ENCODE measurements at regions not wholly inside any gene's neighbourhood (a gene's known extent, or its start where the extent isn't known, plus 50 kb on each side); places are given as distances from the start of the nearest gene placed in this dataset.

DNA sequence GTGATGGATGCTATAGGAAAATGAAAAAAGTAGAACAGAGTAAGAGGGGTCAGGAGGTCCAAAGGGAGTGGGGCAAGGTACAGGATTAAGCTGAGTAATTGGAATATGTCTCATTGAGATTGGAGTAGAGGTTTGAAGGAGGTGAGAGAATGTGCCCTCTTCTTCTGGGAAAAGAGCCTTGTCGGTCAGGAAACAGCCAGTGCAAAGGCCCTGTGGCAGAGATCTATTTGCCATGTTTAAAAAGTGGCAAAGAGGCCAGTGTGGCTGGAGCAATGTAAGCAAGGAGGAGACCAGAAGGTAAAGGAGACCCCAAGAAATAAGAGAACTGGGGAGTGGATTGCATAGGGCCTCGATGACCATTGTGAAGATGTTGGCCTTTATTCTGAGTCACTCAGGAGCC lies 706.5 kb downstream of the MED13L start:
- Histone ChIP-seq H3K27me3 (ENCODE audit: control insufficient read depth in 2 of 2, insufficient read depth in 2 of 2, low read length in 2 of 2) (no peaks in the 10 kb centered on the region), H3K4me3 (replicated peaks in 1 of 3; ENCODE audit: insufficient read depth in 1 of 3, low read depth in 1 of 3, low read length in 3 of 3) (no peak overlapping the region), H3K79me2 (ENCODE audit: control insufficient read depth, insufficient read depth, low read length) (no peaks in the 10 kb centered on the region), H2AFZ (ENCODE audit: low read depth, low read length) (no peak overlapping the region), H3K9me3 (replicated peaks; ENCODE audit: control insufficient read depth, insufficient read depth, low read length) (peaks cover 2% of the 10 kb centered on the region), H3K9me1 (replicated peaks; ENCODE audit: control insufficient read depth, extremely low read depth, insufficient read depth, low read length) (no peaks in the 10 kb centered on the region), H3K27ac (ENCODE audit: insufficient read depth, low read depth, low read length) (no peak overlapping the region), H3K4me1 (ENCODE audit: control insufficient read depth, extremely low read depth, insufficient read depth, low read length) (no peaks in the 10 kb centered on the region), H3K36me3 (ENCODE audit: control insufficient read depth in 2 of 2, extremely low read depth in 1 of 2, insufficient read depth in 2 of 2, low read length in 2 of 2) (no peaks in the 10 kb centered on the region), H4K20me1 (replicated peaks; ENCODE audit: control insufficient read depth, extremely low read depth, insufficient read depth, low read length) (no peaks in the 10 kb centered on the region), H3K4me2 (ENCODE audit: insufficient read depth, low read length) (no peak overlapping the region), H3K9ac (replicated peaks; ENCODE audit: extremely low read depth, insufficient read depth, low read length) (no peak overlapping the region)
- DNase-seq (ENCODE audit: low read depth, low spot score), result no peak
- ChIA-PET POLR2A (no interaction called here), CTCF (no interaction called here)
- intact Hi-C loops (cut with micrococcal nuclease) (no loop called here), dilution Hi-C loops (cut with MboI; ENCODE audit: extremely low pct_ligation_motif_present, low sequenced_read_pairs) (no loop called here)
- TF ChIP-seq POLR2A (IDR thresholded peaks at IDR 0.05; ENCODE audit: low read depth, low read length), result no peak
- no peak for TF ChIP-seq POLR2AphosphoS5 (IDR thresholded peaks at IDR 0.05; ENCODE audit: insufficient read depth, low read depth, low read length)
- TF ChIP-seq MYC (IDR thresholded peaks at IDR 0.05; ENCODE audit: low read depth, low read length), result no peak
- TF ChIP-seq GATA2 (IDR thresholded peaks at IDR 0.05; ENCODE audit: insufficient read depth, insufficient read length, low read depth, low read length), result no peak
- TF ChIP-seq, protein P1, sequence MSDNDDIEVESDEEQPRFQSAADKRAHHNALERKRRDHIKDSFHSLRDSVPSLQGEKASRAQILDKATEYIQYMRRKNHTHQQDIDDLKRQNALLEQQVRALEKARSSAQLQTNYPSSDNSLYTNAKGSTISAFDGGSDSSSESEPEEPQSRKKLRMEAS (IDR thresholded peaks at IDR 0.05; ENCODE audit: insufficient read depth, insufficient read length), result no peak
- no peak for TF ChIP-seq FOS (IDR thresholded peaks at IDR 0.05; ENCODE audit: borderline replicate concordance, insufficient read depth, low read length)
- TF ChIP-seq EZH2 (IDR thresholded peaks at IDR 0.05; ENCODE audit: borderline replicate concordance, low read depth, low read length, severe bottlenecking), result no peak
- FAIRE-seq, result no peak
- no TSS peak for BruUV-seq (replicated peaks)

DNA sequence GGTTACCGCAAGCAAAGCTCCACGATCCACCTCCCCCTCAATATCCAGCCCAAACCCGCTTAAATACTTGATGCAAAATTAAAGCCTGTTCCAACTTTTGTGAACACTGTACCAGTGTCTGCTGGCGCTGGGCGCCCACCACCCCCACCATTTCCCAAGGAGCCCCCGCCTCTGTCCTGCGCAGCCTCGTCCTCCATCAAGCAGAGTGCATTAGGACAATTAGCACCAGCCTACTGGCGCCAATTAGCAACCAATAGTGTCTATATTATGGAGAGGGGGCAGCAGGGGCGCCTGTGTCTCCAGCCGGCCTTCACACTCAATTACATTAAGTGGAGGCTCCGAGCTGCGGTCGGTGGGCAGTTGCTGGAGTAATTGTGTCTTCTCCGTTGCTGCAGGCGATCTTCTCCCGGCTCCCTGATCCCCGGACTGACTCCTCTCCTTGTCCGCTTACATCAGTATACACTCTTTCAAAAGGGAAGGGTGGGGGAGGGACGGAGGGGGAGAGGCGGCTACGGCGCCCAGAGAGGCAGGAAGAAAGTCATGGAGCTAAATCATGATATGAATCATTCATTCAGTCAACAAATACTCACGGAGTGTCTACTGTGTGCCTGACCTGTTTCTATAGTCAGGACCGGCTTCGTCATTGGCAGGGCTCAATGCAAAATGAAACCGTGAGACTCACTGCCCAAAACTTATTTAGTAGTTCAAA lies 707.3 kb downstream of the MED13L start:
- BruUV-seq (replicated peaks), result no TSS peak
- FAIRE-seq (no peak), DNase-seq (ENCODE audit: low read depth, low spot score) (no peak)
- Histone ChIP-seq H3K27me3 (ENCODE audit: control insufficient read depth in 2 of 2, insufficient read depth in 2 of 2, low read length in 2 of 2) (no peaks in the 10 kb centered on the region), H4K20me1 (replicated peaks; ENCODE audit: control insufficient read depth, extremely low read depth, insufficient read depth, low read length) (no peaks in the 10 kb centered on the region), H3K9me3 (replicated peaks; ENCODE audit: control insufficient read depth, insufficient read depth, low read length) (peaks cover 2% of the 10 kb centered on the region), H2AFZ (ENCODE audit: low read depth, low read length) (no peak overlapping the region), H3K4me3 (replicated peaks in 1 of 3; ENCODE audit: insufficient read depth in 1 of 3, low read depth in 1 of 3, low read length in 3 of 3) (no peak overlapping the region), H3K4me1 (ENCODE audit: control insufficient read depth, extremely low read depth, insufficient read depth, low read length) (no peaks in the 10 kb centered on the region), H3K9ac (replicated peaks; ENCODE audit: extremely low read depth, insufficient read depth, low read length) (no peak overlapping the region), H3K27ac (ENCODE audit: insufficient read depth, low read depth, low read length) (no peak overlapping the region), H3K36me3 (ENCODE audit: control insufficient read depth in 2 of 2, extremely low read depth in 1 of 2, insufficient read depth in 2 of 2, low read length in 2 of 2) (no peaks in the 10 kb centered on the region), H3K4me2 (ENCODE audit: insufficient read depth, low read length) (no peak overlapping the region), H3K79me2 (ENCODE audit: control insufficient read depth, insufficient read depth, low read length) (no peaks in the 10 kb centered on the region), H3K9me1 (replicated peaks; ENCODE audit: control insufficient read depth, extremely low read depth, insufficient read depth, low read length) (no peaks in the 10 kb centered on the region)
- ChIA-PET POLR2A (no interaction called here), CTCF (no interaction called here)
- intact Hi-C loops (cut with micrococcal nuclease) (no loop called here), dilution Hi-C loops (cut with MboI; ENCODE audit: extremely low pct_ligation_motif_present, low sequenced_read_pairs) (no loop called here)
- no peak for TF ChIP-seq JUN (IDR thresholded peaks at IDR 0.05; ENCODE audit: borderline replicate concordance, insufficient read depth, insufficient read length, low read depth)
- no peak for TF ChIP-seq POLR2A (IDR thresholded peaks at IDR 0.05; ENCODE audit: low read depth, low read length)
- TF ChIP-seq FOS (IDR thresholded peaks at IDR 0.05; ENCODE audit: borderline replicate concordance, insufficient read depth, low read length), result no peak
- TF ChIP-seq EZH2 (IDR thresholded peaks at IDR 0.05; ENCODE audit: borderline replicate concordance, low read depth, low read length, severe bottlenecking), result no peak
- TF ChIP-seq, protein P1 (IDR thresholded peaks at IDR 0.05; ENCODE audit: insufficient read depth, insufficient read length), result no peak
- TF ChIP-seq MYC (IDR thresholded peaks at IDR 0.05; ENCODE audit: low read depth, low read length), result no peak
- no peak for TF ChIP-seq POLR2AphosphoS5 (IDR thresholded peaks at IDR 0.05; ENCODE audit: insufficient read depth, low read depth, low read length)
- TF ChIP-seq CTCF (IDR thresholded peaks at IDR 0.05; ENCODE audit: extremely low read depth in 1 of 2, insufficient read depth in 1 of 2, low read depth in 1 of 2, low read length in 2 of 2), result no peak
- no peak for TF ChIP-seq GATA2 (IDR thresholded peaks at IDR 0.05; ENCODE audit: insufficient read depth, insufficient read length, low read depth, low read length)

Data from endothelial cell of umbilical vein (primary cell).